Gastroesophageal sphincter (tissue), 3 donors: ENCODE measurements at regions not wholly inside any gene's neighbourhood (a gene's known extent, or its start where the extent isn't known, plus 50 kb on each side); places are given as distances from the start of the nearest gene placed in this dataset.

ENCODE experiments used
- CTCF ChIP-seq, 4 experiments: fragments of 200-600 bp in 2 of 4; fragments of 450-650 bp in 2 of 4; sonication (generic) in 1 of 4; IDR thresholded peaks; one replicate each; pipeline ENCODE4 v1.5.1; 2017 to 2019; ENCODE audit warnings: antibody characterized with exemption in 4 of 4, mild to moderate bottlenecking in 2 of 4, moderate library complexity in 2 of 4
- EP300 ChIP-seq: sonication (generic); formaldehyde crosslinking; IDR thresholded peaks from one replicate; pipeline ENCODE4 v1.6.1; 2017; ENCODE audit warnings: antibody characterized with exemption, mild to moderate bottlenecking
- POLR2A ChIP-seq, 2 donors: fragments of 450-650 bp; IDR thresholded peaks; one replicate each; pipeline ENCODE4 v1.6.1; 2017; ENCODE audit warnings: antibody characterized with exemption in 2 of 2, mild to moderate bottlenecking in 2 of 2, moderate library complexity in 1 of 2

GRCh38 chr4:173647902-173648301 is 117.9 kb upstream of the HAND2 start:
- TF ChIP-seq CTCF (IDR thresholded peaks at IDR 0.05) (no peak), POLR2A (IDR thresholded peaks at IDR 0.05) (no peak), EP300 (no peak)
